Testis (tissue), 2 donors: ENCODE measurements at regions not wholly inside any gene's neighbourhood (a gene's known extent, or its start where the extent isn't known, plus 50 kb on each side); places are given as distances from the start of the nearest gene placed in this dataset.
"Not testable (repeated sequence)": the region's sequence is repeated elsewhere in the genome, so short reads cannot be mapped to it uniquely, and the experiment has no call there.

Experiments
- CTCF ChIP-seq, 3 experiments: fragments of 450-650 bp in 2 of 3; fragments of 200-600 bp in 1 of 3; sonication (generic) in 1 of 3; IDR thresholded peaks; one replicate each; pipeline ENCODE4 v1.5.1; 2016 to 2019; ENCODE audit warnings: antibody characterized with exemption in 3 of 3, mild to moderate bottlenecking in 2 of 3, moderate library complexity in 1 of 3
- POLR2A ChIP-seq: fragments of 450-650 bp; IDR thresholded peaks from one replicate; pipeline ENCODE4 v1.6.1; 2017; ENCODE audit warnings: antibody characterized with exemption, mild to moderate bottlenecking, moderate library complexity

- TF ChIP-seq POLR2A; CTCF (IDR thresholded peaks at IDR 0.05): not testable (repeated sequence)
Observed at GRCh38 chr14:19289669-19290068, 144.5 kb downstream of the POTEG start.
